ENCODE measurements at regions not wholly inside any gene's neighbourhood (a gene's known extent, or its start where the extent isn't known, plus 50 kb on each side); places are given as distances from the start of the nearest gene placed in this dataset.

DNA sequence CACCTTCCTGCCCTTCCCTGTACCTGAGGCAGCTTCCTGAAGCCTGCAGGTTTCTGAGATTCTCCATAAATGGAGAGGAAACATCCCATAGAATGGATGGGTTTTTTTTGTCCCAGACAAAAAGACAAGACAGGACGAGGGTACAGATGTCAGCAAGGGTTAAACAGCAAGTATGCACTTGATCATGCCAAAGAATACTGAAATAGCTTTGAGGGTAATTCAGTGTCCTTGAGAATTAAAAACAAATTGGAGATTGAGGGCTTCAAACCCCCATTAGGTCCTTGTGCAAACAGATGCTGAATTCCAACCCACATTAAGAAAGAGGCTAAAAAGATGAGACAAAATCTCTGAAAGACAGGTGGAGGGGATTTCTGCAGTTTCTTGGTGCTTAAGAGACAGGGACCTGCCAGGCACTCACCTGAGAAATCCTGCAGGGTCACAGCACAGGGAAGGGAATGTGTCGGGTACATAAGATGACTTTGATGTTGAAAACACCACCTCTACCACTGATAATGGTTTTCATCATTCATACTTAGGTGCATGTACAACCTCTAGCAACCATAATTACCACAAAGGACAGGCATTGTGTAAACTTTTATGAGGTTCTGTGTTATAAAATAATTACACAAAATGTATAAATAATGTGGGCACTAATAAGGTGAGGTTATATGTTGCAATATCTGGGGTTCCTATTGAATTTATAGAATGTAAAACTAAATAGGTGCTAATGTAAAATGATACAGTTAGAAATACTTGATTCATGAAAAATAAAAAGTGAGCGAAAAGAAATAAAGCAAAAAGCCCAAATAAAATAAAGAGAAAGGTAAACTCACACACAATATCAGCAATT is 107.1 kb upstream of the TOP3B start:
- no peaks in the 10 kb centered on the region for H3K23me2 ChIP-seq (ENCODE audit: low read depth, low read length)
- TF ChIP-seq, protein P1, sequence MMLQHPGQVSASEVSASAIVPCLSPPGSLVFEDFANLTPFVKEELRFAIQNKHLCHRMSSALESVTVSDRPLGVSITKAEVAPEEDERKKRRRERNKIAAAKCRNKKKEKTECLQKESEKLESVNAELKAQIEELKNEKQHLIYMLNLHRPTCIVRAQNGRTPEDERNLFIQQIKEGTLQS (IDR thresholded peaks at IDR 0.05; ENCODE audit: insufficient read depth, low read depth, low read length): no peak
- TF ChIP-seq POLR2AphosphoS5 (IDR thresholded peaks at IDR 0.05; ENCODE audit: low read depth, low read length): no peak
- 0 out of 2 replicates have a peak, but pooled peaks have one; percentile 0 for TF ChIP-seq SUZ12 (IDR thresholded peaks at IDR 0.05; ENCODE audit: low read length)
- no peak for TF ChIP-seq KDM4A (IDR thresholded peaks at IDR 0.05; ENCODE audit: low read depth, low read length, severe bottlenecking)
- no peak for TF ChIP-seq POLR2A (IDR thresholded peaks at IDR 0.05; ENCODE audit: control extremely low read depth in 1 of 2, low read depth in 2 of 2, low read length in 2 of 2)
- TF ChIP-seq CEBPB (IDR thresholded peaks at IDR 0.05; ENCODE audit: low read depth, low read length): no peak
- no peak for TF ChIP-seq ASH2L (IDR thresholded peaks at IDR 0.05; ENCODE audit: low read length)
- TF ChIP-seq CREB1 (IDR thresholded peaks at IDR 0.05): no peak
- TF ChIP-seq SRF (IDR thresholded peaks at IDR 0.05; ENCODE audit: low read depth, low read length): no peak
- no peak overlapping the region for H3K14ac ChIP-seq (ENCODE audit: insufficient read length)
- no peak overlapping the region for H3K23ac ChIP-seq (ENCODE audit: insufficient read length)
- H3K4me2 ChIP-seq (ENCODE audit: insufficient read depth in 1 of 2, low read depth in 2 of 2, low read length in 2 of 2): no peak overlapping the region
- no peak overlapping the region for H2AK5ac ChIP-seq (ENCODE audit: low read depth, low read length)
- no peaks in the 10 kb centered on the region for H3K79me2 ChIP-seq (ENCODE audit: control insufficient read depth in 1 of 2, insufficient read depth in 2 of 2, low read length in 2 of 2)
- H3K9me3 ChIP-seq (ENCODE audit: insufficient read depth in 2 of 2, low read depth in 1 of 2, low read length in 1 of 2): no peaks in the 10 kb centered on the region
- no peak overlapping the region for H4K91ac ChIP-seq (replicated peaks; ENCODE audit: insufficient read length, low read length)
- no peak for DNase-seq (ENCODE audit: low read depth in 1 of 2, low spot score in 2 of 2)
- no peak overlapping the region for H2BK20ac ChIP-seq (ENCODE audit: low read length)
- H3K4ac ChIP-seq (replicated peaks; ENCODE audit: insufficient read length, low read depth, low read length): no peak overlapping the region
- ChIA-PET CTCF (ENCODE audit: partially characterized antibody) (interaction anchor here (0.6 to 1.6 kb wide), 3 partner anchors 14 to 83 kb away, joined by 3 to 6 read pairs (median 3); no protein-coding TSS in a partner anchor), POLR2A (ENCODE audit: partially characterized antibody) (no interaction called here)
- no peak overlapping the region for H4K5ac ChIP-seq (ENCODE audit: insufficient read length, low read depth, low read length)
- H3K27me3 ChIP-seq (replicated peaks in 1 of 4; ENCODE audit: control insufficient read depth in 3 of 4, extremely low read depth in 1 of 4, insufficient read depth in 3 of 4, low read length in 3 of 4): peaks cover 71 to 100% (median 97%) of the 10 kb centered on the region in 4 experiments
- no peak overlapping the region for H3K18ac ChIP-seq (ENCODE audit: extremely low read depth, low read length)
- no peak overlapping the region for H4K8ac ChIP-seq (ENCODE audit: extremely low read depth, insufficient read depth, low read length)
- no peak overlapping the region for H2BK15ac ChIP-seq (ENCODE audit: low read length)
- H3K36me3 ChIP-seq (ENCODE audit: control insufficient read depth in 2 of 4, insufficient read depth in 4 of 4, low read length in 3 of 4): no peaks in the 10 kb centered on the region
- H2BK120ac ChIP-seq (replicated peaks; ENCODE audit: low read depth, low read length): no peak overlapping the region
- no peak for FAIRE-seq
- H2BK5ac ChIP-seq (ENCODE audit: low read depth, low read length): no peak overlapping the region
- no peaks in the 10 kb centered on the region for H3K4me1 ChIP-seq (replicated peaks in 1 of 4; ENCODE audit: control insufficient read depth in 3 of 4, insufficient read depth in 4 of 4, low read length in 3 of 4)
- H4K20me1 ChIP-seq (replicated peaks in 1 of 2; ENCODE audit: control insufficient read depth in 1 of 2, insufficient read depth in 2 of 2, low read length in 2 of 2): peaks cover 0 to 7% of the 10 kb centered on the region in 2 experiments
- H3K27ac ChIP-seq (ENCODE audit: low read depth, low read length): no peak overlapping the region
- WGBS, 2 experiments (ENCODE audit: extremely low coverage in 1 of 2, insufficient coverage in 1 of 2, insufficient read length in 1 of 2, insufficient replicate concordance in 2 of 2, low coverage in 1 of 2, low lambda C conversion rate in 2 of 2, missing lambda C conversion rate in 1 of 2): 79% methylated on average over 3 of the region's 3 CpGs; no CpG with 5 or more reads in 1 of the 2 experiments
- no peak overlapping the region for H3K9ac ChIP-seq (replicated peaks in 1 of 4; ENCODE audit: extremely low read depth in 1 of 4, low read depth in 3 of 4, low read length in 3 of 4)
- no peak overlapping the region for H3K4me3 ChIP-seq (ENCODE audit: extremely low read depth in 1 of 4, insufficient read depth in 2 of 4, low read depth in 3 of 4, low read length in 4 of 4)
- no peak overlapping the region for H2AFZ ChIP-seq (ENCODE audit: low read length)
- H2BK12ac ChIP-seq (ENCODE audit: low read depth, low read length): no peak overlapping the region
- no peaks in the 10 kb centered on the region for H3K79me1 ChIP-seq (ENCODE audit: low read depth, low read length)
- no peak overlapping the region for H3K56ac ChIP-seq (replicated peaks; ENCODE audit: insufficient read length, low read depth, low read length)
